ENCODE measurements at regions not wholly inside any gene's neighbourhood (a gene's known extent, or its start where the extent isn't known, plus 50 kb on each side); places are given as distances from the start of the nearest gene placed in this dataset.

DNA sequence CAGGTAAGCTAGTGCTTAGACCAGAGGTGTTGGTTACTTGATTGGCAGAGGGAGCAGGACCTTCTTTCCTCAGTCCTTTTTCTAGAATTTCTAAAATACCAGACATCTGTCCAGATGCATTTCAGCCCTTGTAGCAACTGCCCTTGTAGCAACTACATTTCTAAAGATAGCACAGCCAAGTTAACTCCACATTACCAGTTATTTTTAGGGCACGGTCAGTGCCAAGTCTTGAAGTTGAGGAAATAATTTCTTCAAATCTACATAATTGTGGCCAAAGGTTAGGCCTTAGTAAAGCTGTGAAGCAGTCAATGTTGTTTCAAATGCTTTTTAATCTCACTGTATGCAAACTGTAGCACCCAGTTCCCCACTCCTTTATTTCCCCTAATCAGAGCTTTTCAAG, 62.9 kb downstream of the MID1IP1 start:
- ChIA-PET CTCF (no interaction called here), POLR2A (no interaction called here), RAD21 (ENCODE audit: low non-redundant PET in 1 of 2, low total read pairs in 2 of 2, uncharacterized antibody in 2 of 2, unreplicated experiment in 2 of 2) (no interaction called here)
- no peaks in the 10 kb centered on the region for H3K79me2 ChIP-seq (ENCODE audit: insufficient read depth, low read length)
- no peak overlapping the region for H3K4me3 ChIP-seq (replicated peaks in 1 of 2; ENCODE audit: low read depth in 1 of 2, low read length in 2 of 2)
- H3K9me3 ChIP-seq (ENCODE audit: control insufficient read depth in 1 of 2, insufficient read depth in 1 of 2, low read depth in 1 of 2, low read length in 2 of 2), result no peaks in the 10 kb centered on the region
- ATAC-seq, result no peak
- H2AFZ ChIP-seq (ENCODE audit: low read depth, low read length, poor library complexity, severe bottlenecking), result no peak overlapping the region
- BruUV-seq (replicated peaks), result no TSS peak
- no peak for DNase-seq (ENCODE audit: low read depth, low spot score)
- no peaks in the 10 kb centered on the region for H3K9me2 ChIP-seq (ENCODE audit: insufficient read depth)
- intact Hi-C loops (cut with micrococcal nuclease), result no loop called here
- TF ChIP-seq POLR2A (IDR thresholded peaks at IDR 0.05; ENCODE audit: borderline replicate concordance, extremely low read depth, insufficient read depth, insufficient read length) (no peak), SP1 (IDR thresholded peaks at IDR 0.05; ENCODE audit: low read depth) (no peak)
- TF ChIP-seq, protein P1, sequence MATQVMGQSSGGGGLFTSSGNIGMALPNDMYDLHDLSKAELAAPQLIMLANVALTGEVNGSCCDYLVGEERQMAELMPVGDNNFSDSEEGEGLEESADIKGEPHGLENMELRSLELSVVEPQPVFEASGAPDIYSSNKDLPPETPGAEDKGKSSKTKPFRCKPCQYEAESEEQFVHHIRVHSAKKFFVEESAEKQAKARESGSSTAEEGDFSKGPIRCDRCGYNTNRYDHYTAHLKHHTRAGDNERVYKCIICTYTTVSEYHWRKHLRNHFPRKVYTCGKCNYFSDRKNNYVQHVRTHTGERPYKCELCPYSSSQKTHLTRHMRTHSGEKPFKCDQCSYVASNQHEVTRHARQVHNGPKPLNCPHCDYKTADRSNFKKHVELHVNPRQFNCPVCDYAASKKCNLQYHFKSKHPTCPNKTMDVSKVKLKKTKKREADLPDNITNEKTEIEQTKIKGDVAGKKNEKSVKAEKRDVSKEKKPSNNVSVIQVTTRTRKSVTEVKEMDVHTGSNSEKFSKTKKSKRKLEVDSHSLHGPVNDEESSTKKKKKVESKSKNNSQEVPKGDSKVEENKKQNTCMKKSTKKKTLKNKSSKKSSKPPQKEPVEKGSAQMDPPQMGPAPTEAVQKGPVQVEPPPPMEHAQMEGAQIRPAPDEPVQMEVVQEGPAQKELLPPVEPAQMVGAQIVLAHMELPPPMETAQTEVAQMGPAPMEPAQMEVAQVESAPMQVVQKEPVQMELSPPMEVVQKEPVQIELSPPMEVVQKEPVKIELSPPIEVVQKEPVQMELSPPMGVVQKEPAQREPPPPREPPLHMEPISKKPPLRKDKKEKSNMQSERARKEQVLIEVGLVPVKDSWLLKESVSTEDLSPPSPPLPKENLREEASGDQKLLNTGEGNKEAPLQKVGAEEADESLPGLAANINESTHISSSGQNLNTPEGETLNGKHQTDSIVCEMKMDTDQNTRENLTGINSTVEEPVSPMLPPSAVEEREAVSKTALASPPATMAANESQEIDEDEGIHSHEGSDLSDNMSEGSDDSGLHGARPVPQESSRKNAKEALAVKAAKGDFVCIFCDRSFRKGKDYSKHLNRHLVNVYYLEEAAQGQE (IDR thresholded peaks at IDR 0.05; ENCODE audit: low read depth), result no peak
- no peak overlapping the region for H3K9ac ChIP-seq (ENCODE audit: low read length)
- no peaks in the 10 kb centered on the region for H3K36me3 ChIP-seq (ENCODE audit: control insufficient read depth in 1 of 2, insufficient read depth in 2 of 2, low read length in 2 of 2)
- no peak overlapping the region for H3K27ac ChIP-seq (ENCODE audit: low read depth, low read length)
- no peaks in the 10 kb centered on the region for H3K27me3 ChIP-seq (ENCODE audit: insufficient read depth, low read length)
- no peak overlapping the region for H3K4me2 ChIP-seq (ENCODE audit: low read length)
- no peaks in the 10 kb centered on the region for H4K20me1 ChIP-seq (ENCODE audit: insufficient read depth)
- no peaks in the 10 kb centered on the region for H3K4me1 ChIP-seq (ENCODE audit: control insufficient read depth in 1 of 2, insufficient read depth in 2 of 2, low read length in 2 of 2)

DNA sequence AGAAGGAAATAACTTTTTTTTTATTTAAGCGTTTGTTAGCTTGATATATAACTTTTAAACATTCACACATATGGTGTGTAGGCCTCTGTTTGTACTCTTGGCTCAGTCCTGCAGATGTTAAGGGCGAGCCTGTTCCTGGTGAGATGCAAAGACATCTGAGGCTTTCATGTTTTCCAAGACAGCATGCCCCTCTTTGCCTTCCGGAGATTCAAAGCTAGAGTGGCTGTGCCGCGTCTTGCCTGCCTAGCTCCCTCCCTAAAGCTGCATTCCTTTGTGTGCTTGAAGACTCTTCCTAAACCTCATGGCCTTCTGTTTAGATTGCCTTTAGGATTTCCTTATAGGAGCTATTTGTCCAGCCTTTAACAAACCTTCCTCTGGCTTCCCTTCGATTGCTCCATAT, 67.1 kb downstream of the MID1IP1 start:
- Histone ChIP-seq H3K4me3 (replicated peaks in 1 of 2; ENCODE audit: low read depth in 1 of 2, low read length in 2 of 2) (no peak overlapping the region), H3K27ac (ENCODE audit: low read depth, low read length) (no peak overlapping the region), H2AFZ (ENCODE audit: low read depth, low read length, poor library complexity, severe bottlenecking) (no peak overlapping the region), H3K9me2 (ENCODE audit: insufficient read depth) (no peaks in the 10 kb centered on the region), H3K4me1 (ENCODE audit: control insufficient read depth in 1 of 2, insufficient read depth in 2 of 2, low read length in 2 of 2) (no peaks in the 10 kb centered on the region), H3K79me2 (ENCODE audit: insufficient read depth, low read length) (no peaks in the 10 kb centered on the region), H4K20me1 (ENCODE audit: insufficient read depth) (no peaks in the 10 kb centered on the region), H3K36me3 (ENCODE audit: control insufficient read depth in 1 of 2, insufficient read depth in 2 of 2, low read length in 2 of 2) (no peaks in the 10 kb centered on the region), H3K9ac (ENCODE audit: low read length) (no peak overlapping the region), H3K27me3 (ENCODE audit: insufficient read depth, low read length) (no peaks in the 10 kb centered on the region), H3K9me3 (ENCODE audit: control insufficient read depth in 1 of 2, insufficient read depth in 1 of 2, low read depth in 1 of 2, low read length in 2 of 2) (no peaks in the 10 kb centered on the region), H3K4me2 (ENCODE audit: low read length) (no peak overlapping the region)
- RAD21 ChIA-PET (ENCODE audit: low non-redundant PET in 1 of 2, low total read pairs in 2 of 2, uncharacterized antibody in 2 of 2, unreplicated experiment in 2 of 2), result no interaction called here
- CTCF ChIA-PET, result no interaction called here
- DNase-seq (ENCODE audit: low read depth, low spot score) (no peak), ATAC-seq (no peak)
- intact Hi-C loops (cut with micrococcal nuclease), result no loop called here
- no TSS peak for BruUV-seq (replicated peaks)
- POLR2A ChIA-PET, result no interaction called here
- TF ChIP-seq RAD21 (IDR thresholded peaks at IDR 0.05; ENCODE audit: low read depth) (no peak), FOSL1 (IDR thresholded peaks at IDR 0.05; ENCODE audit: low read depth) (no peak), ELF1 (IDR thresholded peaks at IDR 0.05; ENCODE audit: borderline replicate concordance, low read depth) (no peak), ZFX (IDR thresholded peaks at IDR 0.05) (no peak), CEBPB (IDR thresholded peaks at IDR 0.05; ENCODE audit: low read depth) (no peak), EZH2 (IDR thresholded peaks at IDR 0.05) (no peak), TCF7L2 (IDR thresholded peaks at IDR 0.05; ENCODE audit: borderline replicate concordance, extremely low read depth, insufficient read depth, insufficient read length) (no peak), POLR2A (IDR thresholded peaks at IDR 0.05; ENCODE audit: borderline replicate concordance, extremely low read depth, insufficient read depth, insufficient read length) (no peak), EZH2phosphoT487 (IDR thresholded peaks at IDR 0.05; ENCODE audit: borderline replicate concordance) (no peak)
- TF ChIP-seq, protein P2, sequence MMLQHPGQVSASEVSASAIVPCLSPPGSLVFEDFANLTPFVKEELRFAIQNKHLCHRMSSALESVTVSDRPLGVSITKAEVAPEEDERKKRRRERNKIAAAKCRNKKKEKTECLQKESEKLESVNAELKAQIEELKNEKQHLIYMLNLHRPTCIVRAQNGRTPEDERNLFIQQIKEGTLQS (IDR thresholded peaks at IDR 0.05), result no peak
- TF ChIP-seq, protein P1 (IDR thresholded peaks at IDR 0.05; ENCODE audit: low read depth), result no peak
- TF ChIP-seq, protein P3, sequence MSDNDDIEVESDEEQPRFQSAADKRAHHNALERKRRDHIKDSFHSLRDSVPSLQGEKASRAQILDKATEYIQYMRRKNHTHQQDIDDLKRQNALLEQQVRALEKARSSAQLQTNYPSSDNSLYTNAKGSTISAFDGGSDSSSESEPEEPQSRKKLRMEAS (IDR thresholded peaks at IDR 0.05), result no peak

Measured in HCT116 (cell line).